ENCODE measurements at regions not wholly inside any gene's neighbourhood (a gene's known extent, or its start where the extent isn't known, plus 50 kb on each side); places are given as distances from the start of the nearest gene placed in this dataset.

GRCh38 chr5:2576823-2577222 lies 174.7 kb downstream of the IRX2 start:
- TF ChIP-seq CTCF (IDR thresholded peaks at IDR 0.05; ENCODE audit: low read depth, low read length, poor library complexity, severe bottlenecking) (no peak), EZH2phosphoT487 (IDR thresholded peaks at IDR 0.05; ENCODE audit: borderline replicate concordance, low read length) (no peak)

All from DOHH2 (cell line).